CD4-positive, alpha-beta T cell treated with Interleukin-2 at 100 ng/mL for 4 hours (primary cell): ENCODE measurements at regions not wholly inside any gene's neighbourhood (a gene's known extent, or its start where the extent isn't known, plus 50 kb on each side); places are given as distances from the start of the nearest gene placed in this dataset.
"Not testable (repeated sequence)": the region's sequence is repeated elsewhere in the genome, so short reads cannot be mapped to it uniquely, and the experiment has no call there.

ENCODE experiments used
- DNase-seq: peaks from one replicate; pipeline ENCODE4 v3.0.0-alpha.2; 2020; ENCODE audit warnings: low spot score

DNA sequence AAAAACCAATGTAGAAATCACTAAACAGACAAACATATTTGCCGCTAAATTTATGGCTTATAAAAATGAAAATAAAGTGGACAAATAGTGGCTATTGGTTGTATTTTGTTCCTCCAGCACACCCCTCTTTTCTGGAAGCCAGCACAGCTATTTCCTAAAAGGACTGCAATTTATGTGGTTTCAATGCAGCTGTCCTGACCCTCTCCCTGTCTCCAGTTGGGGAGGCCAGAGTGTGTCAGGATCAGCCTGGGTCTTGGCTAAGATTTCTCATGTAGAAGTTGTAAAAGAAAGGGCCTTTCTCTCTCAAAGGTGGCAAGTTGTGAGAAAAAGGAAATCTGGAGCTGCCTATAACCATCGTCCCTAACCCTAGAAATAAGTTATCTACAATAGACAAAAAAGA, 165.6 kb downstream of the ALDH8A1 start:
- no peak for DNase-seq

DNA sequence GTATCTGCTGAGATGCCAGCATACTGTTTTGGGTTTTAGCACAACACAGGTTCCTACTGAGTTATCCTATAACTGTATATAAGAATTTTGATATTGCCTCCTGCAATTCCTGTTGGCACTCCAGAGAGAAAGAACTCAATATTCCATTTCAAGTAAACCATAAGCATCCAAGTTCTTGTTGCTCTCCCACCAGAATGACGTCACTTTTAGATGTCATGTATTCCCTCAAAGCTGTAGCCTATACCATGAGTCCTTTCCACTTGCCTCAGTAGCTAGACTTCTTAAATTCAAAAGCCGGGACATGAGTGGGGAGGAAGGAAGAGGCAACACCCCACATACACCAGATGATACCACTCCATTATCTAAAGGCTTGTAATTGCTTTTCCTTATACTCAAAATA, 171.5 kb downstream of the ALDH8A1 start:
- no peak for DNase-seq

DNA sequence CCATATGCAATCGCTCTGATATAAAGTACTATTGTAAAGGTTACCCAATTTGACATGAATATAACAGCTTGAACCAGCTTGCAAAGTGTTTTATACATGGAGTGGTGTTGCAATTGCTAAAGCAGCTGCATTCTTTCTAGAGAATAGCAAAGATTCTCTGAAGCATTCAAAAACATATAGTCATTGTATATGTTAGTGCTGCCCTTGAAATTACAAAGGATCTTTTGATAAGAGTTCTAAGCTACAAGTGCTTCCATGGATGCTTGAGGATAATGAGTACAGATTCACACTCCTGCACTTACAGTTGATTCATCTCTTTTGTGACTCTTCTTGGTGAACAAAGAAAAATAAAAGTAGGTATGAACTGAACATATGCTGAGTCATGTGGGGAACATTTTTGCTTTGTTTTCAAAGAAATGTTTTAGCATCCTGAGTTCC, 175.7 kb downstream of the ALDH8A1 start:
- DNase-seq, result no peak

DNA sequence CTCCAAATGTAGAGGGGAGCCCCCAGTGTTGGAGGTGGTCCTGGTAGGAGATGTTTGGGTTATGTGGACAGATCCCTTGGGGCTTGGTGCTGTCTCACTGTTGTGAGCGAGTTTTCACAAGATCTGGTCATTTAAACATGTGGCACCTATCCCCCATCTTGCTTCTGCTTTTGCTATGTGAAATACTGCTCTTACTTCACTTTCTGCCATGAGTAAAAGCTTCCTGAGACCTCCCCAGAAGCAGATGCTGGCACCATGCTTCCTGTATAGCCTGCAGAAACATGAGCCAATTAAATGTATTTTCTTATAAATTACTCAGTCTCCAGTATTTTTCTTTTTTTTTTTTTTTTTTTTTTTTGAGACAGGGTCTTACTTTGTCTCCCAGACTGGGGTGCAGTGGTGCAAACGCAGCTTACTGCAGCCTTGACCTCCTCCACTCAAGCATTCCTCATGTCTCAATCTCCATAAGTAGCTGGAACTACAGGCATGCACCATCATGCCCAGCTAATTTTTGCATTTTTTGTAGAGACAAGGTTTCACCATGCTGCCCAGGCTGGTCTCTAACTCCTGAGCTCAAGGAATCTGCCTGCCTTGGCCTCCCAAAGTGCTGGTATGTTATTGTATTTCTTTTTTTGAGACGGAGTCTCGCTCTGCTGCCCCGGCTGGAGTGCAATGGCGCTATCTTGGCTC, 177.1 kb downstream of the ALDH8A1 start:
- DNase-seq, result no peak

DNA sequence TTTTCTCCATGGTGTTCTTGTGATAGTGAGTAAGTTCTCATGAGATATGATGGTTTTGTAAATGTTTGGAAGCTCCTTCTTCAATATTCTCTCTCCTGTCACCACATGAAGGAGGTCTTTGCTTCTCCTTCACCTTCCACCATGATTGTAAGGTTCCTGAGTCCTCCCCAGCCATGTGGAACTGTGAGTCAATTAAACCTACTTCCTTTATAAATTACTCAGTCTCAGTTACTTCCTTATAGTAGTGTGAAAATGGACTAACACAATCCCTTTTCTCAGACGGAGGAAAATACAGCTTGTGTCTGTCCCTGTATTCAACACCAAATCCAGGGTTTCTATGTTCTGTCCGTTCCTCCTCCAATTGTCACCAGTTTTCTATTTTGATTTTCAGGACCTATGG, 181.0 kb downstream of the ALDH8A1 start:
- no peak for DNase-seq

DNA sequence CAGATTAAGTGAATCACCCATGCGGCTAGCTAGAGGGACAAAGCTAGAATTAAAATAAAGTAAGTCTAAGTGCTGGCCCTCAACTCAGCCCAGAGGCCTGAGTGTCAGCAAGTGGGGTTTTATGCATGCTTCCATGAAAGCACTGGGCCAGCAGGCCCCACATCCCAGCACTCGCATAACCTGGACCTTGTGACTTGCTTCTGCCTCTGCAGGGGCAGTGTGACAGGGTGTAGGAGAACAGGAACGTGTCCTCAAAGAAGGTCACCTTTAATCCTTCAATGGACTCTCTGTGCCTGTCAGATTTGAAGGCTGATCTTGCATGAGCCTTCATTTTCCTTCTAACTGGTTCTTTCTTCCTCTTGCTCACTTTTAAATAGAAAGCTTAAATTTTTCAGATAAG, 183.4 kb downstream of the ALDH8A1 start:
- DNase-seq, result no peak

DNA sequence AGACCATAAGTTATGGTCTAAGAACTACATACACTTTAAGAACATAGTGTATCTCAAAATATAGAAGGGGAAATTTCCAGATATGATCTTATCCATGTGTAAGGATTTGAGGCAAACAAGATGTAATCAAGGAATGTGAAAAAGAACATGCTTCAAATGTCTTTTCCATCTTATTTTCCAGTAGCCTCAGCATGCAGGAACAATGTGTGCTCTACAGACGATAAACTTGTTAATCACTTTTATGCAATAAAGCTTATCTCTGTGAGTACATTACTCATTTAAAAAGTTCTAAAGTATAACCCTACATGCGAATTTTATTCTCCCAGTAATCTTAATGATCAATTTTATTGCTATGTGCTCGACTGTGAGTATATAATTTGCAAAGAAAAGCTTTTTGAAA, 185.2 kb downstream of the ALDH8A1 start:
- DNase-seq, result no peak

DNA sequence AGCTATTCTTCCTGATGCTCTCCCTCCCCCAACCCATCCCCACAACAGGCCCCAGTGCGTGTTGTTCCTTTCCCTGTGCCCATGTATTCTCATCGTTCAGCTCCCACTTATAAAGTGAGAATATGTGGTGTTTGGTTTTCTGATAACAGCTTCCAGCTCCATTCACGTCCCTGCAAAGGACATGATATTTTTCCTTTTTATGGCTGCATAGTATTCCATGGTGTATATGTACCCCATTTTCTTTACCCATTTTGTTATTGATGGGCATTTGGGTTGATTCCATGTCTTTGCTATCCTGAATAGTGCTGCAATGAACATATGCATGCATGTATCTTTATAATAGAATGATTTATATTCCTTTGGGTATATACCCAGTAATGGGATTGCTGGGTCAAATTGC, 186.3 kb downstream of the ALDH8A1 start:
- DNase-seq, result not testable (repeated sequence)

DNA sequence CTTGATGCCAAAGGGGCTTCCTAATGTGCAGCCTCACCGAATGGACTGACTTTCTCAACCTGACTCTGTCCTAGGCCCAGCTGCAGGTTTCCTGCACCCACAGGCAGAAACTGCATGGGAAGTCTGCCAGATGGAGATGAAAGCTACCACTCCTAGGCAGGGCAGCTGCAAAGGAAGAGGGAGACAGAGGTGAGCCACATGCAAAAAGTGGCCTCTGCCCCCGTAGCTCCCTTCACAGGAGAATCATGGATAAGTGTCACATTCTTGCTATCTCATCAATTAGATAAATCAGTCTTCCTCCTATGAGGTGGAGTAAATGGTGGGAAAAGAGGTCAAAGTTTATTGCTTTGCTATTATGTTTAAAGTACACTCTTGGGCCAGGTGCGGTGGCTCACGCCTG, 191.3 kb downstream of the ALDH8A1 start:
- no peak for DNase-seq

DNA sequence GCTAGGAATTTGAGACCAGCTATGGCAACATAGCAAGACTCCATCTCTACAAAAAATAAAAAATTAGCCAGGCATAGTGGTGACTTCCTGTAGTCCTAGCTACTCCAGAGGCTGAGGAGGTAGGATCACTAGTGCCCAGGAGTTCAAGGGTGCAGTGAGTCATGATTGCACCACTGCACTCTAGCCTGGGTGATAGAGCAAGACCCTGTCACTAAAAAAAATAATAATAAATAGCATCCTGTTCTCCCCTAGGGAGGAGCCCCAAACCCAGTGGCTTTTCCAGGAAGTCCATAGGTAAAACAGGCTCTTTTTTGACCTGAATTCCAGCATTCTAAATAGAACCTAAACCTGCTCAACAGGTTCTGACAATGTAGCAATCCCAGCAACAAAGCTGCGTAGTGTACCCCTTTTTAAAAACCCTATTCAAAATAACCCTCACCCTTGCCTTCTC, 192.0 kb downstream of the ALDH8A1 start:
- DNase-seq, result no peak

DNA sequence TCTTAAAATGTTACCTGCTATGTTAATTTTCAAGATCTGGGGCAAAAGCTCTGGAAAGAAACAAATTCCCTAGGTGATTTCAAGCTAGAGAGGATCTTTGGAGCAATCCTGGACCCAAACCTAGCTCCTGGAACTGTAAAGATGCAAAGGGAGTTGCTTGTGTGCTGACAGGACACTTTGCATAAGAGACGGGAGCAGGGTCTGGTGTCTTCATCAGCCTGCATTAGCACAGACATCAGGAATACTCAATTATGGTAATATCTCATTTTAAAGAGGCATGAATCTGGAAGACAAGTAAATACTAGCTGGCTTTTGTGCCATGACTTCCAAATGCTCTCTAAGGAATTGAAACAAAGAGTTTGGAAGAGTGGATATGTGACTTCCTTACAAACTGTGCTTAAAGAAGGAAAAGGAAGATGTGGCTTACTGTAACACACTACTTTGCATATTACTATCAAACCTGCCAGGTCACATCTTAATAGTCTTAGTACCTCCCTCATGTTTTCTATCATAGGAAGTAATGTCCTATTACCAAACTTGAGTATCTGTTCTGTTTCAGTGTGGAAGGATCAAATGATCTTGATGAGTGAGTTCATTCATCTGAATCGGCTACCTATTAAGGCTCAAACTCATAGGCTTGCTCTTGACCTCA, 193.4 kb downstream of the ALDH8A1 start:
- DNase-seq, result no peak

DNA sequence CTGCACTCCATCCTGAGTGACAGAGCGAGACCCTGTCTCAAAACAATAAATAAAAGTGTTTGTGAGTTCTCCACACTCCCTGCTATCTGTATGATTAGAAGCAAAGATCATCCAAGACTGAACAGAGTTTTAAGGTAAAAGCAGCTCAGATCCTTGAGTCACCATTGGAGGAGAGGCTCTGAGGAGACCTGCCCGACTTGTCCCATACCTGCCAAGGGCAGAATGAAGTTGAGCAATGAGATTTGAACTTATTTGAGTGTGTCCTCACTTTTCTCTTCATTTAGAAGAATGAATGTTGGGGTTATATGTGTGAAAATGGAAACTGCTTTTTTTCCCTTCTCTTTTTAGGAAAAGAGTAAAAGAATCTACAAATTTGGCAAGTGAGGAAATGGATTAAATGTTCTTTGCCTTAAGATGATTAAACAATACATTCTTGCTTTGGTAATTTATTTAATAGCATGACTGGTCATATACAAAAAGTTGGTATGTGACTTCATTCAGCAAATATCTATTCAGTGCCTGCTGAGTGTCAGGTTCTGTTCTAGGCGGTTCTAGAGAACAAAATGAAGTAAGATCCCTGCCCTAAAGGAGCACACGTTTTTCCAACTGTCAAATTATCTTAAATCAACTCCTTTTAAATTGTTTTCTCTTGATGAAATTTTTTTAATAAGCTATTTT, 195.7 kb downstream of the ALDH8A1 start:
- no peak for DNase-seq

DNA sequence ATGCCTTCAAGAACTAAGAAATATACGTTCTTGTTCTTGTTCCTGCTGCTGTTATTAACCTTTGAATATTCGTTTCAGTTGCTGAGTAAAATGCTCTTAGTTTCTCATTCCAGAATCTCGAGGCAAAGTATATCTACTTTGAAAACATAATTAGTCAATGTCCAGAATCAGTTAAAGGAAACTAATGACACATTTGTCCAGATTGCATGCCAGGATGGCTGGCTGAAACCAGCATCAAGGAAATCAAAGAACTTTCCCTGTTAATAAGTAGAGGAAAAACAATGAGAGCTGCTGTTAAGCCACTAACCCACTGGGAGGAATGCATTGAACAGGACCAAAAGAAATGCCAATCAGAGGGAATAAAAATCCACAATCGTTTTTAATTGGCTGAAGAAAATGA, 196.9 kb downstream of the ALDH8A1 start:
- DNase-seq, result no peak

DNA sequence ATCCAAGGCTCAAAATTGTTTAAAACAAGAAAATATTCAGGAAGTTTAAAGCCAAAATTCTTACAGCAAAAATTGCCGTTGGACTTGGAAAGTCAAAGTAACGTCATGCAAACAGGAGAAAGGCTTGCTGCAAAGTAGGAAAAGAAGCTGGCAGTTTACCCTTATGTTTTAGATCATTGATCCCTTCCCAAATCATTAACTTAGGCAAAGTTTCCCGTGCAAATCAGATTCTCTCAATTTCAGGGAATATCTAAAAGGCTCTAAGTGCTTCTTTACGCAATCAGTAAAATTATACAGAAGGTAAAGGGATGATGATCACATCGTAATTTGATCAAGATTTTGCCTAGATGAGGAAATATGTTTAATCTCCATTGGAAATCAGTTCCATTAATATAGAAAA, 197.5 kb downstream of the ALDH8A1 start:
- DNase-seq, result no peak

DNA sequence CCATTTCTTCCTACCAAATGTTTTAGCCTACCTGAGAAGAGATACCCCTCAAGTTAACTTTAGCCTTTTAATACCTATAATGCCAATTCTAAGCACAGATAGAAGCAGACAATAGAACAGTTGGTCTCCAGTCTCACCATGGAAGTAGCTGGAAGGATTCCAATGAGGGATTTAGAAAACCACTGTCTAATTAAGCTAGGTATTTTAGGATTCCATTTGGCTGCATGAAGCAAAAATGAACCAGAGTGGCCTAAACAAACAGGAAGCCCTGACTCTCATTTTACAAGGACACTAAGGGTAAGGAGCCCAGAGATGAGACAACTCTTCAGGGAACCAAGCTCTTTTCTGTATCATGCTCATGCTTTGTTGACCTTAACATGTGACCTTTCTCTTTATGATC, 199.2 kb downstream of the ALDH8A1 start:
- no peak for DNase-seq

DNA sequence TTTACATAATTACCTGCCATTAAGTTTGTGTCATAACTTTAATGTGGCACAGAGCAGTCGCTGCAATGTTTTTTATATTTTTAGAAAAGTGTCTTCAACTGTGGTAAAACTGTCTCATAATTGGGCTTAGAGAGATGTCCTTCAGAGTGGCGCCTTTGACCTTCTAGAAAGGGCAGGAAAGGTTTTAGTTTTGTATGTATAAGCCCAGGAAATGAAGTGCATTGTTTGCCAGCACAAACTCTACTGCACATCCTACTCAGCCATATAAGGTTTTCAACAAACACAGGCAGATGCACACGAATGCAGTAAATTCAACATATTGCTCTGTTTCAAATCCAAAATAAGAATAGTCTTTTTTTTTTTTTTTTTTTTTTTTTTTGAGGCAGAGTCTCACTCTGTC, 201.4 kb downstream of the ALDH8A1 start:
- DNase-seq, result no peak

DNA sequence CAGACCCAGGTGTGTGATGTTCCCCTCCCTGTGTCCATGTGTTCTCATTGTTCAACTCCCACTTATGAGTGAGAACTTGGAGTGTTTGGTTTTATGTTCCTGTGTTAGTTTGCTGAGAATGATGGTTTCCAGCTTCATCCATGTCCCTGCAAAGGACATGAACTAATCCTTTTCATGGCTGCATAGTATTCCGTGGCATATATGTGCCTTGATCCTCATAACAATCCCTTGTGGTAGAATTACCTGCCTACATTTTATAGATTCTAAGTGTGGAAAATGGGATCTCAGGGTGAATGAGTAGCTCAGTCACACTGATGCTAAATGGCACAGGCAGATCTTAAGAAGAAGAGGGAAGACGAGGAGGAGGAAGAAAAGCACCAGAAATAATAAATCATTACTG, 202.7 kb downstream of the ALDH8A1 start:
- not testable (repeated sequence) for DNase-seq

DNA sequence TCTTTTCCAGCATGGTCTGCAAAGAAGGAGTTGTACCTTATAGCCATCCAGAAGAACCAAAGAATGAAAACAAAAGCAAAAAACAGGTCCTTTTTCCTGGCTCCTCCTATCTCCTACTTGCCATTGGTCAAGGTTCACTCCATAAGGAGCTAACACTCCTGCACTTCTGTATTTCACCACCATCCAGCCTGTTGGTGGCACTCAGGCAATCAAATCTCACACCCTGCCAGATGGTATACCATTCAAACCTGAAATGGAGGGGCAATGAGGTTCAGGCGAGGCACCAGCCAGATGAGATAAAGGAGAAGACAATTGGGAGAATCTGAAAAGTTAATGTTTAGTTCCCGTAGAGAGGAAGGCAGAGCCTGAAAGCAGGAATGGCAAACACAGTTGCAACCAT, 203.8 kb downstream of the ALDH8A1 start:
- no peak for DNase-seq

DNA sequence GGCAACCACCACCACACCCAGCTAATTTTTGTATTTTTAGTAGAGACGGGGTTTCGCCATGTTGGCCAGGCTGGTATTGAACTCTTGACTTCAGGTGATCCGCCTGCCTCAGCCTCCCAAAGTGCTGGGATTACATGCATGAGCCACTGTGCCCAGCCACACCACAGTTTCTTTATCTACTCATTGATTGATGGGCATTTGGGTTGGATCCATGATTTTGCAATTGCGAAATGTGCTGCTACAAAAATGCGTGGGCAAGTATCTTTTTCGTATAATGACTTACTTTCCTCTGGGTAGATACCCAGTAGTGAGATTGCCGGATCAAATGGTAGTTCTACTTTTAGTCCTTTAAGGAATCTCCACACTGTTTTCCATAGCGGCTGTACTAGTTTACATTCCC, 204.7 kb downstream of the ALDH8A1 start:
- DNase-seq, result not testable (repeated sequence)

DNA sequence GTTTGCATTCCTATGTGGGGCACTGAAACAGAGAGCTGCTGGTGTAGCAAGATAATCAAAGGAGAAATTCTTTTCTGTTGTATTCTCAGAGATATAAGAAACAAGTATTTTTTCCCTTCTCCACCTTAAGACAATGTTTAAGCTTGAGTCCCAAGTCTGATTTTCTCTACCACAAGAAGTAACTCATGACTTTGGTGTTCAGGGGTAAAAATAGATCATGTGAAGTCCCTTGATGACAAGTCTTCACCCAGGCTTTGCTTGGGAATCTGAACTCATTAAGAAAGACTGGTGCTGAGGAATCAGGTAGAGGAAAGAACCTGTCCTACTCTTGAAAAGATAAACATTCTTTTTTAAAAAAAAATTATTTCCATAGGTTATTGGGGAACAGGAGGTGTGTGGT, 205.6 kb downstream of the ALDH8A1 start:
- DNase-seq, result no peak

DNA sequence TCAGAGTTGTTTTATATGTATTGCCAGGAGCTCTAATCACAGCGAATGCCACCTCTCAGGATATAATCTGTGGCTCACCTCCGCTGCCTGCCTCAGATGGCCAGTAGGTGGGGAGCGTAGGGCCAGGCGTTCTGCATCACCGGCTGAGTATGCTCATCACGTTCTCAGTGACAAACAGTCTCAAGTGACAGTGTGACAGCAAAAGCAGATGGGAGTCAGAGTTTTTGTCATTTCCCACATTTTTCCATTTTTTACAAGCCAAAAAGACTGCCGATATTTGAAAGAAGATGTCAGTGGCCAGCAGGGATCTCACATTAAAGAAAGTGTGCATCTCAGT, 208.7 kb downstream of the ALDH8A1 start:
- DNase-seq, result no peak

DNA sequence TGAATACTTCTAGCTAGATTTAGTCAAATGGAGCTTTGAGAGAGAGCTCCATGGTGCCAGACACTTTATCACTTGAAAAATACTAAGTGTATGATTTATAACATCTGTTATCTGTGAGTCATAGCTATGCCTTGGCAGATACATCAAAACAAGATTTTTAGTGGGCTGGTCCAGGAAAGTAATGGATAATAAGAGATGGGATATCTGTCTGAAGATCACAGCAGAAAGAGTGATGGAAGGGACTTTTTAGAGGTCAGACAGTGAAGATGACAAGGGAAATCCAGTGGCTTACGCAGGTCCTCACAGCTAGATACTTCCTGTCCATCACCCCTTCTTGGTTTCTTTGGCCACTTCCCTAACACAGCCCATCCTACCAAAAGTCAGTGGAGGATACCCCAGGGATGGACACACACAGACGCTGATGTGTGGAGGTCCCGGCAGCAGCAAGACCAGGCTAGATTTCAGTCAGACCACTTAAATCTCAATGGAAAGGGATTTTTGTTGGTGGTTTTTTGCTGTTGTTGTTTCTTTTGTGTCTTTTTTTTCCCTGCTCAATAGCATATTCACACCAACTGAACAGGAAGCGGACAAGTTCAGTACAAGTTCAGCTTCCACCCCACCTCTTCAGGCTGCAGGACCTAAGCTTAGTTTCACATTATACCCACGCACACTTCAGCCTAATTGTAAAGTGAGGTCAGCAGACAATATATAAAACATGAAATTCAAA, 209.3 kb downstream of the ALDH8A1 start:
- no peak for DNase-seq

DNA sequence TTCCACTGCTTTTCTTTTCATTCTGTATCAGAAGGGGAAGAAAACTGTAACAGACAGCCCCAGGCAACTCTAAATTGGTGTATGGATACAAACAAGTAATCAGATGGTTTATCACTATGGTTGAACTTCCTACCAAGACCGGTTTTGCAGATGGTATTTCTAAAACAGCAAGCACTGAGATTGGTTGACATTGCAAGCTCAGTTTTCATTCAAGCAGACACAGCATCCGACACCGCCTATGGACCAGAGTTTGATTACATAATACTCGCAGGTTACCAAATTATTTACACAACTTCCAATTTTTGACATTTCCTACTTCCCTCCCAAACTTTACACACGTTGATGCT, 209.9 kb downstream of the ALDH8A1 start:
- no peak for DNase-seq
